ENCODE measurements at regions not wholly inside any gene's neighbourhood (a gene's known extent, or its start where the extent isn't known, plus 50 kb on each side); places are given as distances from the start of the nearest gene placed in this dataset.

DNA sequence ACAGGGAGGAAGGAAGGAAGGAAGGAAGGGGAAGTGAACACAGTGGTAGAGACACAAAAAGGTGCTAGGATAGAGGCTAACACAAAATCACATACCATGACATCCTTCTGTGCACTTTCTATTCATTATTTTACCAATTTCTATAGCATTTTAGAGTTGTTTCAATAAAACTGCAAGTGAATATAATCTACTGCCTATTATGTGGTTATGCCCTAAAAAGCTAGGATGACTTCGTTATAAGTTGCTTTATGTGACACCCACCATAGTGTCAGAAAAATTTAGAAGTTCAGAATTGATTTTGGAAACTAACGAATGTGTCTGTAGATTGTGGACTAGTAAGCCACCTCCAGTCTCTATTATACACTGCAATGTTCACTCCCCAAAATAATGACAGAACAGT is 59.4 kb upstream of the EDNRA start:
- no peak overlapping the region for H3T11ph ChIP-seq (ENCODE audit: low read length)
- H3K9ac ChIP-seq (ENCODE audit: extremely low read depth, insufficient read length, low read length), result no peak overlapping the region
- H4K8ac ChIP-seq (replicated peaks; ENCODE audit: insufficient read length, low read depth, low read length), result no peak overlapping the region
- Mint-ChIP-seq H3K27me3 (ENCODE audit: low read depth) (no peaks in the 10 kb centered on the region), H3K9me3 (no peaks in the 10 kb centered on the region), H3K27ac (no peak overlapping the region), H3K36me3 (ENCODE audit: insufficient read depth in 1 of 3, low read depth in 3 of 3) (no peaks in the 10 kb centered on the region), H3K4me1 (peaks cover 0 to under 1% of the 10 kb centered on the region in 2 experiments; a peak in 2 of 4 replicates), H3K4me3 (no peak overlapping the region)
- no peaks in the 10 kb centered on the region for H3K79me1 ChIP-seq (ENCODE audit: insufficient read depth, low read depth, low read length, poor library complexity, severe bottlenecking)
- no peak overlapping the region for H2BK20ac ChIP-seq (ENCODE audit: low read depth, low read length, poor library complexity, severe bottlenecking)
- no peak overlapping the region for H2BK5ac ChIP-seq (ENCODE audit: insufficient read length, low read length)
- DNase-seq, result no peak
- no peak overlapping the region for H3K14ac ChIP-seq (ENCODE audit: insufficient read depth, low read length)
- no peak overlapping the region for H3K4ac ChIP-seq (ENCODE audit: low read depth, low read length)
- H3K23me2 ChIP-seq (ENCODE audit: insufficient read length, low read depth, low read length, poor library complexity, severe bottlenecking), result no peaks in the 10 kb centered on the region
- H3K9me3 ChIP-seq (ENCODE audit: control insufficient read depth, low read depth, low read length), result no peaks in the 10 kb centered on the region
- no peak overlapping the region for H3K27ac ChIP-seq (ENCODE audit: insufficient read length, low read depth, low read length)
- no peaks in the 10 kb centered on the region for H3K79me2 ChIP-seq (ENCODE audit: insufficient read depth, low read length)
- H2BK15ac ChIP-seq (ENCODE audit: low read depth, low read length), result no peak overlapping the region
- H2AK5ac ChIP-seq (ENCODE audit: insufficient read length, low read length), result no peak overlapping the region
- no peak overlapping the region for H2BK120ac ChIP-seq (ENCODE audit: low read depth, low read length, poor library complexity, severe bottlenecking)
- no CpG with 5 or more reads among the region's 2 CpGs for WGBS (ENCODE audit: extremely low coverage, insufficient read length, low lambda C conversion rate)
- H3K4me2 ChIP-seq (ENCODE audit: insufficient read depth, insufficient read length, low read length), result no peak overlapping the region
- no peak overlapping the region for H4K91ac ChIP-seq (ENCODE audit: insufficient read length, low read depth, low read length)
- no peak overlapping the region for H2BK12ac ChIP-seq (ENCODE audit: insufficient read length, low read depth, low read length)
- H3K4me1 ChIP-seq (ENCODE audit: insufficient read depth, low read length), result no peaks in the 10 kb centered on the region
- no peaks in the 10 kb centered on the region for H4K20me1 ChIP-seq (ENCODE audit: control insufficient read depth, insufficient read depth, insufficient read length)
- H3K23ac ChIP-seq (ENCODE audit: insufficient read length, low read depth, low read length), result no peak overlapping the region
- no peak overlapping the region for H4K5ac ChIP-seq (ENCODE audit: insufficient read length, low read depth, low read length)
- H2AFZ ChIP-seq (ENCODE audit: low read length), result no peak overlapping the region
- no peak overlapping the region for H3K18ac ChIP-seq (ENCODE audit: insufficient read length, low read depth, low read length)
- no peaks in the 10 kb centered on the region for H3K27me3 ChIP-seq (ENCODE audit: insufficient read depth, low read length)
- TF ChIP-seq, protein P1, sequence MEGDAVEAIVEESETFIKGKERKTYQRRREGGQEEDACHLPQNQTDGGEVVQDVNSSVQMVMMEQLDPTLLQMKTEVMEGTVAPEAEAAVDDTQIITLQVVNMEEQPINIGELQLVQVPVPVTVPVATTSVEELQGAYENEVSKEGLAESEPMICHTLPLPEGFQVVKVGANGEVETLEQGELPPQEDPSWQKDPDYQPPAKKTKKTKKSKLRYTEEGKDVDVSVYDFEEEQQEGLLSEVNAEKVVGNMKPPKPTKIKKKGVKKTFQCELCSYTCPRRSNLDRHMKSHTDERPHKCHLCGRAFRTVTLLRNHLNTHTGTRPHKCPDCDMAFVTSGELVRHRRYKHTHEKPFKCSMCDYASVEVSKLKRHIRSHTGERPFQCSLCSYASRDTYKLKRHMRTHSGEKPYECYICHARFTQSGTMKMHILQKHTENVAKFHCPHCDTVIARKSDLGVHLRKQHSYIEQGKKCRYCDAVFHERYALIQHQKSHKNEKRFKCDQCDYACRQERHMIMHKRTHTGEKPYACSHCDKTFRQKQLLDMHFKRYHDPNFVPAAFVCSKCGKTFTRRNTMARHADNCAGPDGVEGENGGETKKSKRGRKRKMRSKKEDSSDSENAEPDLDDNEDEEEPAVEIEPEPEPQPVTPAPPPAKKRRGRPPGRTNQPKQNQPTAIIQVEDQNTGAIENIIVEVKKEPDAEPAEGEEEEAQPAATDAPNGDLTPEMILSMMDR (conservative IDR thresholded peaks at IDR 0.05), result no peak
- no peak overlapping the region for H3K56ac ChIP-seq (ENCODE audit: insufficient read length, low read depth, low read length)

All from H9 (cell line).